H7 (cell line): ENCODE measurements at regions not wholly inside any gene's neighbourhood (a gene's known extent, or its start where the extent isn't known, plus 50 kb on each side); places are given as distances from the start of the nearest gene placed in this dataset.

Experiments
- DNase-seq: peaks from one replicate; pipeline ENCODE4 v3.0.0; 2012
- H3K27me3 ChIP-seq: 2 replicates; pipeline ENCODE4 v1.6.0; 2011; ENCODE audit warnings: mild to moderate bottlenecking, low read length; ENCODE audit not compliant: control insufficient read depth, insufficient read depth
- H3K36me3 ChIP-seq: replicated peaks from 2 replicates; pipeline ENCODE4 v1.5.1; 2011; ENCODE audit warnings: low read length; ENCODE audit not compliant: control insufficient read depth, insufficient read depth
- H3K4me3 ChIP-seq: 2 replicates; pipeline ENCODE4 v1.5.1; 2011; ENCODE audit warnings: low read depth, mild to moderate bottlenecking, control low read depth, low read length, moderate library complexity; ENCODE audit not compliant: insufficient read depth

- DNase-seq, result no peak
- Histone ChIP-seq H3K36me3 (no peaks in the 10 kb centered on the region), H3K4me3 (no peak overlapping the region), H3K27me3 (no peaks in the 10 kb centered on the region)
Observed at GRCh38 chr13:69204620-69205019, 903.0 kb upstream of the ATXN8OS start.

GRCh38 chr13:69202996-69203395 is 904.6 kb upstream of the ATXN8OS start:
- Histone ChIP-seq H3K36me3 (no peaks in the 10 kb centered on the region), H3K27me3 (no peaks in the 10 kb centered on the region), H3K4me3 (no peak overlapping the region)
- DNase-seq, result no peak

GRCh38 chr13:69199664-69200063 is 908.0 kb upstream of the ATXN8OS start:
- Histone ChIP-seq H3K27me3 (no peaks in the 10 kb centered on the region), H3K4me3 (no peak overlapping the region), H3K36me3 (no peaks in the 10 kb centered on the region)
- DNase-seq, result no peak

GRCh38 chr13:69198706-69199105 is 908.9 kb upstream of the ATXN8OS start:
- no peak for DNase-seq
- Histone ChIP-seq H3K36me3 (no peaks in the 10 kb centered on the region), H3K27me3 (no peaks in the 10 kb centered on the region), H3K4me3 (no peak overlapping the region)

GRCh38 chr13:69194130-69194529 is 913.5 kb upstream of the ATXN8OS start:
- Histone ChIP-seq H3K4me3 (no peak overlapping the region), H3K27me3 (no peaks in the 10 kb centered on the region), H3K36me3 (no peaks in the 10 kb centered on the region)
- DNase-seq, result no peak

GRCh38 chr13:69180034-69180433 is 927.6 kb upstream of the ATXN8OS start:
- Histone ChIP-seq H3K36me3 (no peaks in the 10 kb centered on the region), H3K4me3 (no peak overlapping the region), H3K27me3 (no peaks in the 10 kb centered on the region)
- no peak for DNase-seq

- no peaks in the 10 kb centered on the region for H3K27me3 ChIP-seq
- H3K4me3 ChIP-seq, result no peak overlapping the region
- no peaks in the 10 kb centered on the region for H3K36me3 ChIP-seq
- DNase-seq, result no peak
Observed at GRCh38 chr13:69178000-69178399, 929.6 kb upstream of the ATXN8OS start.

- no peaks in the 10 kb centered on the region for H3K27me3 ChIP-seq
- no peak overlapping the region for H3K4me3 ChIP-seq
- H3K36me3 ChIP-seq, result no peaks in the 10 kb centered on the region
- DNase-seq, result no peak
Observed at GRCh38 chr13:69168436-69168835, 939.2 kb upstream of the ATXN8OS start.

- DNase-seq, result no peak
- Histone ChIP-seq H3K27me3 (no peaks in the 10 kb centered on the region), H3K36me3 (no peaks in the 10 kb centered on the region), H3K4me3 (no peak overlapping the region)
Observed at GRCh38 chr13:69155136-69155535, 952.5 kb upstream of the ATXN8OS start.

- no peak overlapping the region for H3K4me3 ChIP-seq
- DNase-seq, result no peak
- no peaks in the 10 kb centered on the region for H3K36me3 ChIP-seq
- H3K27me3 ChIP-seq, result no peaks in the 10 kb centered on the region
Observed at GRCh38 chr13:69142101-69142500, 965.5 kb upstream of the ATXN8OS start.

GRCh38 chr13:69124996-69125395 is 982.6 kb upstream of the ATXN8OS start:
- no peak for DNase-seq
- H3K4me3 ChIP-seq, result no peak overlapping the region
- H3K36me3 ChIP-seq, result no peaks in the 10 kb centered on the region
- H3K27me3 ChIP-seq, result no peaks in the 10 kb centered on the region

GRCh38 chr13:69109891-69110525 is 997.6 kb upstream of the ATXN8OS start:
- Histone ChIP-seq H3K36me3 (no peaks in the 10 kb centered on the region), H3K4me3 (no peak overlapping the region), H3K27me3 (no peaks in the 10 kb centered on the region)
- DNase-seq, result no peak

GRCh38 chr13:69108486-69108885 is 999.1 kb upstream of the ATXN8OS start:
- no peaks in the 10 kb centered on the region for H3K27me3 ChIP-seq
- H3K36me3 ChIP-seq, result no peaks in the 10 kb centered on the region
- DNase-seq, result no peak
- no peak overlapping the region for H3K4me3 ChIP-seq

GRCh38 chr13:69107436-69107835 is 1000.2 kb upstream of the ATXN8OS start:
- Histone ChIP-seq H3K4me3 (no peak overlapping the region), H3K36me3 (no peaks in the 10 kb centered on the region), H3K27me3 (no peaks in the 10 kb centered on the region)
- no peak for DNase-seq

GRCh38 chr13:69101841-69102240 is 1005.8 kb upstream of the ATXN8OS start:
- H3K4me3 ChIP-seq, result no peak overlapping the region
- DNase-seq, result no peak
- H3K36me3 ChIP-seq, result no peaks in the 10 kb centered on the region
- H3K27me3 ChIP-seq, result no peaks in the 10 kb centered on the region

- DNase-seq, result no peak
- no peaks in the 10 kb centered on the region for H3K27me3 ChIP-seq
- no peaks in the 10 kb centered on the region for H3K36me3 ChIP-seq
- H3K4me3 ChIP-seq, result no peak overlapping the region
Observed at GRCh38 chr13:69094485-69094884, 1013.1 kb upstream of the ATXN8OS start.
